HepG2 (cell line): ENCODE measurements at regions not wholly inside any gene's neighbourhood (a gene's known extent, or its start where the extent isn't known, plus 50 kb on each side); places are given as distances from the start of the nearest gene placed in this dataset.
A peak's percentile ranks its signal among the peaks of the same experiment; 100 is the strongest.
"Not testable (repeated sequence)": the region's sequence is repeated elsewhere in the genome, so short reads cannot be mapped to it uniquely, and the experiment has no call there.

ENCODE experiments used
- ATAC-seq: fragments of 200-7000 bp; cut with Tn5 transposase; 3 replicates; pipeline ENCODE4 v1.9.1; 2020; ENCODE audit warnings: mild to moderate bottlenecking, moderate library complexity
- BruUV-seq: library from RNA; stranded (reverse); fragments of 400-500 nt; replicated peaks from 2 replicates; lab custom pipeline; 2021; lab: Mats Ljungman, UMichigan
- CTCF ChIA-PET: fragments of 300-600 bp; formaldehyde crosslinking; extraction: SDS; loops from one replicate; lab custom pipeline; 2021; ENCODE audit warnings: low total read pairs, inconsistent platforms, low intra/inter-chr PET ratio; lab: Yijun Ruan, JAX
- POLR2A ChIA-PET: fragments of 350-600 bp; sonication (Branson Sonifier 250); formaldehyde crosslinking; loops from one replicate; lab custom pipeline; 2020; ENCODE audit warnings: antibody characterized with exemption, inconsistent platforms; lab: Yijun Ruan, JAX
- DNase-seq: peaks from one replicate; pipeline ENCODE4 v3.0.0-alpha.2; 2015; ENCODE audit warnings: low spot score
- FAIRE-seq: peaks from 3 replicates; lab custom pipeline; 2011; peaks lifted over from hg19 to GRCh38; lab: Jason Lieb, UNC
- H2AFZ ChIP-seq: one replicate; pipeline ENCODE4 v1.6.1; 2011; ENCODE audit warnings: low read length, inconsistent platforms
- H3K27ac ChIP-seq: fragments of 300-600 bp; 3 replicates; pipeline ENCODE4 v1.8.0; 2011; ENCODE audit warnings: mixed run types, mild to moderate bottlenecking, mixed read lengths, low read length, inconsistent platforms; ENCODE audit not compliant: insufficient read depth; ENCODE audit errors: extremely low read length
- H3K27me3 ChIP-seq, 2 experiments: fragments of 200-600 bp in 1 of 2; 2 replicates in 1 of 2; 3 replicates in 1 of 2; pipeline versions ENCODE4 v1.6.0 to v1.8.0; 2011; ENCODE audit warnings: low read length in 2 of 2, mild to moderate bottlenecking in 2 of 2, moderate library complexity in 2 of 2, inconsistent platforms in 1 of 2; ENCODE audit not compliant: insufficient read depth in 2 of 2, control insufficient read depth in 1 of 2
- H3K36me3 ChIP-seq, 2 experiments: fragments of 200-600 bp in 1 of 2; replicated peaks in 1 of 2; 2 replicates in 1 of 2; 3 replicates in 1 of 2; pipeline versions ENCODE4 v1.5.1 to v1.8.0; 2011; ENCODE audit warnings: low read length in 2 of 2, inconsistent platforms in 1 of 2; ENCODE audit not compliant: insufficient read depth in 2 of 2, control insufficient read depth in 1 of 2
- H3K4me1 ChIP-seq: 2 replicates; pipeline ENCODE4 v1.5.1; 2012; ENCODE audit warnings: low read length, inconsistent platforms; ENCODE audit not compliant: insufficient read depth
- H3K4me2 ChIP-seq: 2 replicates; pipeline ENCODE4 v1.6.0; 2011; ENCODE audit warnings: low read depth, low read length, inconsistent platforms
- H3K4me3 ChIP-seq, 3 experiments: fragments of 200-600 bp in 1 of 3; sonication (generic), shearing (Covaris generic) in 1 of 3; replicated peaks in 1 of 3; 2 replicates each; pipeline ENCODE4 v1.5.1; 2011 to 2016; ENCODE audit warnings: low read length in 3 of 3, inconsistent platforms in 2 of 3, low read depth in 2 of 3, mild to moderate bottlenecking in 2 of 3, control low read depth in 1 of 3, mixed read lengths in 1 of 3; ENCODE audit not compliant: insufficient read depth in 1 of 3
- H3K79me2 ChIP-seq: one replicate; pipeline ENCODE4 v1.6.1; 2011; ENCODE audit warnings: low read length, inconsistent platforms; ENCODE audit not compliant: insufficient read depth
- H3K9ac ChIP-seq: 2 replicates; pipeline ENCODE4 v1.6.0; 2011; ENCODE audit warnings: mild to moderate bottlenecking, low read depth, low read length, inconsistent platforms; ENCODE audit not compliant: insufficient read depth
- H3K9me3 ChIP-seq: 2 replicates; pipeline ENCODE4 v1.5.1; 2012; ENCODE audit warnings: mild to moderate bottlenecking, low read length
- H4K20me1 ChIP-seq: 2 replicates; pipeline ENCODE4 v1.6.0; 2011; ENCODE audit warnings: inconsistent platforms, mild to moderate bottlenecking, low read length, moderate library complexity; ENCODE audit not compliant: insufficient read depth
- FOXA1 ChIP-seq, 2 experiments: fragments of 450-650 bp in 1 of 2; sonication (generic) in 1 of 2; formaldehyde crosslinking in 1 of 2; IDR thresholded peaks; 2 replicates each; pipeline versions ENCODE4 v1.4.0 to v1.6.1; 2016 to 2020; ENCODE audit warnings: missing genetic modification reagents in 1 of 2
- FOXA3 ChIP-seq: IDR thresholded peaks from 2 replicates; pipeline ENCODE4 v1.6.1; 2016; ENCODE audit warnings: missing genetic modification reagents, missing compliant biosample characterization
- FOXP4 ChIP-seq: sonication (generic); formaldehyde crosslinking; IDR thresholded peaks from 2 replicates; pipeline ENCODE4 v1.4.0; 2020; ENCODE audit warnings: missing genetic modification reagents
- HOXA3 ChIP-seq: sonication (generic); formaldehyde crosslinking; IDR thresholded peaks from 2 replicates; pipeline ENCODE4 v1.5.0; 2020; ENCODE audit warnings: missing genetic modification reagents
- POGZ ChIP-seq: sonication (generic); formaldehyde crosslinking; IDR thresholded peaks from 2 replicates; pipeline ENCODE4 v1.4.0; 2020; ENCODE audit warnings: mild to moderate bottlenecking, missing genetic modification reagents
- SALL1 ChIP-seq: sonication (generic); formaldehyde crosslinking; IDR thresholded peaks from 2 replicates; pipeline ENCODE4 v1.8.0; 2022; ENCODE audit warnings: mild to moderate bottlenecking, missing genetic modification reagents
- SP5 ChIP-seq: IDR thresholded peaks from 2 replicates; pipeline ENCODE4 v1.6.1; 2016; ENCODE audit warnings: low read depth, borderline replicate concordance
- ZMYM4 ChIP-seq: sonication (generic); formaldehyde crosslinking; IDR thresholded peaks from 2 replicates; pipeline ENCODE4 v1.8.1; 2023; ENCODE audit warnings: mild to moderate bottlenecking, missing genetic modification reagents
- ZNF292 ChIP-seq: sonication (generic); formaldehyde crosslinking; IDR thresholded peaks from 2 replicates; pipeline ENCODE4 v1.8.1; 2022; ENCODE audit warnings: mild to moderate bottlenecking, low read depth, missing genetic modification reagents, borderline replicate concordance
- WGBS: methylation state at CpG from one replicate; pipeline ENCODE4 v1.1.6; 2017; ENCODE audit warnings: low lambda C conversion rate; 5-methylcytosine and 5-hydroxymethylcytosine counted together
- in situ Hi-C: cut with HindIII; loops from 2 replicates; pipeline ENCODE4 v1.10.0; 2017; ENCODE audit warnings: low pct_unique_long_range_greater_than_20kb; ENCODE audit not compliant: extremely low pct_ligation_motif_present
- intact Hi-C: fragments of 100-400 bp; cut with micrococcal nuclease; formaldehyde crosslinking; loops from one replicate; pipeline ENCODE4 v1.10.0; 2022; ENCODE audit not compliant: unreplicated experiment
- TF ChIP-seq, protein P1 (sequence below): IDR thresholded peaks from 2 replicates; pipeline ENCODE4 v1.4.0; 2020; ENCODE audit warnings: mild to moderate bottlenecking, missing genetic modification reagents
- TF ChIP-seq, protein P2 (sequence below): sonication (generic); formaldehyde crosslinking; conservative IDR thresholded peaks from 2 replicates; pipeline ENCODE4 v1.4.0; 2020; ENCODE audit warnings: mild to moderate bottlenecking, missing genetic modification reagents, moderate library complexity
- TF ChIP-seq, protein P3 (sequence below): sonication (generic); formaldehyde crosslinking; IDR thresholded peaks from 2 replicates; pipeline ENCODE4 v1.4.0; 2020; ENCODE audit warnings: missing genetic modification reagents, borderline replicate concordance

- not testable (repeated sequence) for DNase-seq; BruUV-seq; TF ChIP-seq FOXA1 (IDR thresholded peaks at IDR 0.05)
- no CpG with 5 or more reads among the region's 15 CpGs for whole genome bisulfite sequencing
- TF ChIP-seq SALL1 (CRISPR knock-in tag) (peak; percentile 49), FOXA1 (CRISPR knock-in tag; IDR thresholded peaks at IDR 0.05) (peak; percentile 86), ZMYM4 (CRISPR knock-in tag) (peak; percentile 67; the same call in 1 of the 2 replicates), SP5 (peak; percentile 31; the same call in 1 of the 2 replicates), FOXA3 (CRISPR knock-in tag) (peak; percentile 69), HOXA3 (CRISPR knock-in tag) (peak; percentile 48; the same call in 1 of the 2 replicates), POGZ (CRISPR knock-in tag) (0 out of 2 replicates have a peak, but pooled peaks have one; percentile 17), ZNF292 (CRISPR knock-in tag) (peak; percentile 40; the same call in 1 of the 2 replicates), FOXP4 (CRISPR knock-in tag) (peak; percentile 33; the same call in 1 of the 2 replicates)
- TF ChIP-seq, protein P1, sequence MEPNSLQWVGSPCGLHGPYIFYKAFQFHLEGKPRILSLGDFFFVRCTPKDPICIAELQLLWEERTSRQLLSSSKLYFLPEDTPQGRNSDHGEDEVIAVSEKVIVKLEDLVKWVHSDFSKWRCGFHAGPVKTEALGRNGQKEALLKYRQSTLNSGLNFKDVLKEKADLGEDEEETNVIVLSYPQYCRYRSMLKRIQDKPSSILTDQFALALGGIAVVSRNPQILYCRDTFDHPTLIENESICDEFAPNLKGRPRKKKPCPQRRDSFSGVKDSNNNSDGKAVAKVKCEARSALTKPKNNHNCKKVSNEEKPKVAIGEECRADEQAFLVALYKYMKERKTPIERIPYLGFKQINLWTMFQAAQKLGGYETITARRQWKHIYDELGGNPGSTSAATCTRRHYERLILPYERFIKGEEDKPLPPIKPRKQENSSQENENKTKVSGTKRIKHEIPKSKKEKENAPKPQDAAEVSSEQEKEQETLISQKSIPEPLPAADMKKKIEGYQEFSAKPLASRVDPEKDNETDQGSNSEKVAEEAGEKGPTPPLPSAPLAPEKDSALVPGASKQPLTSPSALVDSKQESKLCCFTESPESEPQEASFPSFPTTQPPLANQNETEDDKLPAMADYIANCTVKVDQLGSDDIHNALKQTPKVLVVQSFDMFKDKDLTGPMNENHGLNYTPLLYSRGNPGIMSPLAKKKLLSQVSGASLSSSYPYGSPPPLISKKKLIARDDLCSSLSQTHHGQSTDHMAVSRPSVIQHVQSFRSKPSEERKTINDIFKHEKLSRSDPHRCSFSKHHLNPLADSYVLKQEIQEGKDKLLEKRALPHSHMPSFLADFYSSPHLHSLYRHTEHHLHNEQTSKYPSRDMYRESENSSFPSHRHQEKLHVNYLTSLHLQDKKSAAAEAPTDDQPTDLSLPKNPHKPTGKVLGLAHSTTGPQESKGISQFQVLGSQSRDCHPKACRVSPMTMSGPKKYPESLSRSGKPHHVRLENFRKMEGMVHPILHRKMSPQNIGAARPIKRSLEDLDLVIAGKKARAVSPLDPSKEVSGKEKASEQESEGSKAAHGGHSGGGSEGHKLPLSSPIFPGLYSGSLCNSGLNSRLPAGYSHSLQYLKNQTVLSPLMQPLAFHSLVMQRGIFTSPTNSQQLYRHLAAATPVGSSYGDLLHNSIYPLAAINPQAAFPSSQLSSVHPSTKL (CRISPR knock-in tag) = peak; percentile 53; the same call in 1 of the 2 replicates
- TF ChIP-seq, protein P2, sequence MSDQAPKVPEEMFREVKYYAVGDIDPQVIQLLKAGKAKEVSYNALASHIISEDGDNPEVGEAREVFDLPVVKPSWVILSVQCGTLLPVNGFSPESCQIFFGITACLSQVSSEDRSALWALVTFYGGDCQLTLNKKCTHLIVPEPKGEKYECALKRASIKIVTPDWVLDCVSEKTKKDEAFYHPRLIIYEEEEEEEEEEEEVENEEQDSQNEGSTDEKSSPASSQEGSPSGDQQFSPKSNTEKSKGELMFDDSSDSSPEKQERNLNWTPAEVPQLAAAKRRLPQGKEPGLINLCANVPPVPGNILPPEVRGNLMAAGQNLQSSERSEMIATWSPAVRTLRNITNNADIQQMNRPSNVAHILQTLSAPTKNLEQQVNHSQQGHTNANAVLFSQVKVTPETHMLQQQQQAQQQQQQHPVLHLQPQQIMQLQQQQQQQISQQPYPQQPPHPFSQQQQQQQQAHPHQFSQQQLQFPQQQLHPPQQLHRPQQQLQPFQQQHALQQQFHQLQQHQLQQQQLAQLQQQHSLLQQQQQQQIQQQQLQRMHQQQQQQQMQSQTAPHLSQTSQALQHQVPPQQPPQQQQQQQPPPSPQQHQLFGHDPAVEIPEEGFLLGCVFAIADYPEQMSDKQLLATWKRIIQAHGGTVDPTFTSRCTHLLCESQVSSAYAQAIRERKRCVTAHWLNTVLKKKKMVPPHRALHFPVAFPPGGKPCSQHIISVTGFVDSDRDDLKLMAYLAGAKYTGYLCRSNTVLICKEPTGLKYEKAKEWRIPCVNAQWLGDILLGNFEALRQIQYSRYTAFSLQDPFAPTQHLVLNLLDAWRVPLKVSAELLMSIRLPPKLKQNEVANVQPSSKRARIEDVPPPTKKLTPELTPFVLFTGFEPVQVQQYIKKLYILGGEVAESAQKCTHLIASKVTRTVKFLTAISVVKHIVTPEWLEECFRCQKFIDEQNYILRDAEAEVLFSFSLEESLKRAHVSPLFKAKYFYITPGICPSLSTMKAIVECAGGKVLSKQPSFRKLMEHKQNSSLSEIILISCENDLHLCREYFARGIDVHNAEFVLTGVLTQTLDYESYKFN (CRISPR knock-in tag) = 0 out of 2 replicates have a peak, but pooled peaks have one; percentile 23
- TF ChIP-seq, protein P3, sequence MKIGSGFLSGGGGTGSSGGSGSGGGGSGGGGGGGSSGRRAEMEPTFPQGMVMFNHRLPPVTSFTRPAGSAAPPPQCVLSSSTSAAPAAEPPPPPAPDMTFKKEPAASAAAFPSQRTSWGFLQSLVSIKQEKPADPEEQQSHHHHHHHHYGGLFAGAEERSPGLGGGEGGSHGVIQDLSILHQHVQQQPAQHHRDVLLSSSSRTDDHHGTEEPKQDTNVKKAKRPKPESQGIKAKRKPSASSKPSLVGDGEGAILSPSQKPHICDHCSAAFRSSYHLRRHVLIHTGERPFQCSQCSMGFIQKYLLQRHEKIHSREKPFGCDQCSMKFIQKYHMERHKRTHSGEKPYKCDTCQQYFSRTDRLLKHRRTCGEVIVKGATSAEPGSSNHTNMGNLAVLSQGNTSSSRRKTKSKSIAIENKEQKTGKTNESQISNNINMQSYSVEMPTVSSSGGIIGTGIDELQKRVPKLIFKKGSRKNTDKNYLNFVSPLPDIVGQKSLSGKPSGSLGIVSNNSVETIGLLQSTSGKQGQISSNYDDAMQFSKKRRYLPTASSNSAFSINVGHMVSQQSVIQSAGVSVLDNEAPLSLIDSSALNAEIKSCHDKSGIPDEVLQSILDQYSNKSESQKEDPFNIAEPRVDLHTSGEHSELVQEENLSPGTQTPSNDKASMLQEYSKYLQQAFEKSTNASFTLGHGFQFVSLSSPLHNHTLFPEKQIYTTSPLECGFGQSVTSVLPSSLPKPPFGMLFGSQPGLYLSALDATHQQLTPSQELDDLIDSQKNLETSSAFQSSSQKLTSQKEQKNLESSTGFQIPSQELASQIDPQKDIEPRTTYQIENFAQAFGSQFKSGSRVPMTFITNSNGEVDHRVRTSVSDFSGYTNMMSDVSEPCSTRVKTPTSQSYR (CRISPR knock-in tag) = peak; percentile 92
These were observed 325.7 kb upstream of the PIK3R1 start for GRCh38 chr5:67889870-67890269.

More at GRCh38 chr5:67889870-67890269, 325.7 kb upstream of the PIK3R1 start:
- H3K27ac ChIP-seq, H3K4me3 ChIP-seq, H3K9me3 ChIP-seq, H3K27me3 ChIP-seq, H3K4me2 ChIP-seq, H4K20me1 ChIP-seq, CTCF ChIA-PET, H3K36me3 ChIP-seq, ATAC-seq, H3K79me2 ChIP-seq, intact Hi-C loops, H3K9ac ChIP-seq, in situ Hi-C loops, H2AFZ ChIP-seq, POLR2A ChIA-PET, FAIRE-seq: not testable (repeated sequence)
- peaks cover 17% of the 10 kb centered on the region for H3K4me1 ChIP-seq
